Upper lobe of left lung (tissue), 4 donors: ENCODE measurements at regions not wholly inside any gene's neighbourhood (a gene's known extent, or its start where the extent isn't known, plus 50 kb on each side); places are given as distances from the start of the nearest gene placed in this dataset.

ENCODE experiments used
- POLR2AphosphoS5 ChIP-seq, 2 donors: sonication (generic); formaldehyde crosslinking; IDR thresholded peaks; one replicate each; pipeline ENCODE4 v1.5.1; 2017; ENCODE audit warnings: antibody characterized with exemption in 2 of 2
- TF ChIP-seq, protein P1 (sequence below), 6 experiments: fragments of 450-650 bp in 4 of 6; fragments of 200-600 bp in 2 of 6; sonication (generic) in 2 of 6; IDR thresholded peaks; one replicate each; pipeline ENCODE4 v1.5.1; 2016 to 2019; ENCODE audit warnings: antibody characterized with exemption in 6 of 6

DNA sequence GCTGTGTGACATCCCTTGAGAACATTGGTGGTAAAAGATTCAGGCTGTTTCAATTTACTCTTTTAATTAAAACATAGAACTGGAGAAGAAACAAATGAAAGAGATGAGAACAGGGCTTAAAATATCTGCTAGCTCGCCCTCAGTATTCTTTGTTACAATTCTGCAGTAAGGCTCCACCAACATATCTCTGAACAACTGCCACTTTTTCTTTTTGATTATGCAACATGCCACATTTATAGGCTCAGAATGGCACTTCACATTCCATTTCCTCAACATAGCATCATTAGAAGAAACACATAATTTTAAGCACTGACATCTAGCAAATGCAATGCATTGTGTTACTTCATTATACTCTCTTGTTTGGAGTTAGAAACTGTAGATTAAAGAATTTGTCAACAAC lies 1315.2 kb downstream of the LRFN5 start:
- TF ChIP-seq, protein P1, sequence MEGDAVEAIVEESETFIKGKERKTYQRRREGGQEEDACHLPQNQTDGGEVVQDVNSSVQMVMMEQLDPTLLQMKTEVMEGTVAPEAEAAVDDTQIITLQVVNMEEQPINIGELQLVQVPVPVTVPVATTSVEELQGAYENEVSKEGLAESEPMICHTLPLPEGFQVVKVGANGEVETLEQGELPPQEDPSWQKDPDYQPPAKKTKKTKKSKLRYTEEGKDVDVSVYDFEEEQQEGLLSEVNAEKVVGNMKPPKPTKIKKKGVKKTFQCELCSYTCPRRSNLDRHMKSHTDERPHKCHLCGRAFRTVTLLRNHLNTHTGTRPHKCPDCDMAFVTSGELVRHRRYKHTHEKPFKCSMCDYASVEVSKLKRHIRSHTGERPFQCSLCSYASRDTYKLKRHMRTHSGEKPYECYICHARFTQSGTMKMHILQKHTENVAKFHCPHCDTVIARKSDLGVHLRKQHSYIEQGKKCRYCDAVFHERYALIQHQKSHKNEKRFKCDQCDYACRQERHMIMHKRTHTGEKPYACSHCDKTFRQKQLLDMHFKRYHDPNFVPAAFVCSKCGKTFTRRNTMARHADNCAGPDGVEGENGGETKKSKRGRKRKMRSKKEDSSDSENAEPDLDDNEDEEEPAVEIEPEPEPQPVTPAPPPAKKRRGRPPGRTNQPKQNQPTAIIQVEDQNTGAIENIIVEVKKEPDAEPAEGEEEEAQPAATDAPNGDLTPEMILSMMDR (IDR thresholded peaks at IDR 0.05) = no peak
- no peak for TF ChIP-seq POLR2AphosphoS5 (IDR thresholded peaks at IDR 0.05)
